ENCODE measurements at regions not wholly inside any gene's neighbourhood (a gene's known extent, or its start where the extent isn't known, plus 50 kb on each side); places are given as distances from the start of the nearest gene placed in this dataset.

DNA sequence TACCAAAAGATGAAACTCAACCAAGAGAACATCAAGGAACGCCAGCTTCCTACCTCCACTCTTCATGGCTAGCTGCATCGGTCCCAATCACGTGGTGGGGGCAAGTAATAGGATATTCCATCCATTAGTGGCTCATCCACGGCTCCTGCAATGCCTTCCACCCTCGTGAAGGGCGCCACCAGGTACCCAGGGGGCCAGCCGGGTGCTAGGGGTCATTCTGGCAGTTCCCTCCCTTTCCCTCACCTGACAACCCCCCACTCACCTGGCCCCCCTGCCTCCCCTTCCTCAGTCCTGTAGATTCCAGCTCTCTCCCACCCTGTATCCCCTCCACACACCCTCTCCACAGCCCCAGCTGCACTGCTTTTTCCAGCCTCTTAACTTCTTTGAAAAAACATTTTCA is 161.9 kb downstream of the URI1 start:
- no peak overlapping the region for H3K4me3 ChIP-seq
- ATAC-seq (ENCODE audit: insufficient number of reproducible peaks, low FRiP score, low read depth) = no peak
- no peaks in the 10 kb centered on the region for H3K9me3 ChIP-seq
- H3K27me3 ChIP-seq (replicated peaks; ENCODE audit: insufficient read depth) = no peaks in the 10 kb centered on the region
- no peak for DNase-seq (ENCODE audit: low spot score)
- H3K4me1 ChIP-seq (ENCODE audit: control insufficient read depth in 1 of 2, low read depth in 2 of 2) = no peaks in the 10 kb centered on the region
- TF ChIP-seq, protein P1, sequence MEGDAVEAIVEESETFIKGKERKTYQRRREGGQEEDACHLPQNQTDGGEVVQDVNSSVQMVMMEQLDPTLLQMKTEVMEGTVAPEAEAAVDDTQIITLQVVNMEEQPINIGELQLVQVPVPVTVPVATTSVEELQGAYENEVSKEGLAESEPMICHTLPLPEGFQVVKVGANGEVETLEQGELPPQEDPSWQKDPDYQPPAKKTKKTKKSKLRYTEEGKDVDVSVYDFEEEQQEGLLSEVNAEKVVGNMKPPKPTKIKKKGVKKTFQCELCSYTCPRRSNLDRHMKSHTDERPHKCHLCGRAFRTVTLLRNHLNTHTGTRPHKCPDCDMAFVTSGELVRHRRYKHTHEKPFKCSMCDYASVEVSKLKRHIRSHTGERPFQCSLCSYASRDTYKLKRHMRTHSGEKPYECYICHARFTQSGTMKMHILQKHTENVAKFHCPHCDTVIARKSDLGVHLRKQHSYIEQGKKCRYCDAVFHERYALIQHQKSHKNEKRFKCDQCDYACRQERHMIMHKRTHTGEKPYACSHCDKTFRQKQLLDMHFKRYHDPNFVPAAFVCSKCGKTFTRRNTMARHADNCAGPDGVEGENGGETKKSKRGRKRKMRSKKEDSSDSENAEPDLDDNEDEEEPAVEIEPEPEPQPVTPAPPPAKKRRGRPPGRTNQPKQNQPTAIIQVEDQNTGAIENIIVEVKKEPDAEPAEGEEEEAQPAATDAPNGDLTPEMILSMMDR (IDR thresholded peaks at IDR 0.05) = no peak
- H3K27ac ChIP-seq = no peak overlapping the region
- H3K36me3 ChIP-seq = no peaks in the 10 kb centered on the region

DNA sequence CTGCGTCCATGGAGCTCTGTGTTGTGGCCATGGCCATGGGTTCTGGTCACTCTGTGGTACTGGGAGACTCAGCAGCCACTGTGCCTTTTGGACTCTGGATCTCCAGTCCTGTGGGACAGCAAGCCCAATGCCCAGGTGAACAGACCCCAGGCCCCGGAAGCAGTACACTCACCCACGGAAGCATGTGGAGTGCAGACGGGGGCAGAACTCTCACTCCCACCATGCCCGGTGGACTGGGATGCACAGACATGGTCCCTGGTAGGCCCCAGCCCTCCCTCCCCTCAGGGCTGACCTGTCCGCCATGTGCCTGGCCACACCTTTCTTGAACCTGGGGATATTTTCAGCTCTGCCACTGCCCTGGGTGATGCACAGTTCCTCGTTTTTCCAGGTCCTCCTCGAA is 163.3 kb downstream of the URI1 start:
- Histone ChIP-seq H3K27me3 (replicated peaks; ENCODE audit: insufficient read depth) (no peaks in the 10 kb centered on the region), H3K27ac (no peak overlapping the region), H3K36me3 (no peaks in the 10 kb centered on the region), H3K9me3 (no peaks in the 10 kb centered on the region), H3K4me1 (ENCODE audit: control insufficient read depth in 1 of 2, low read depth in 2 of 2) (no peaks in the 10 kb centered on the region), H3K4me3 (no peak overlapping the region)
- TF ChIP-seq, protein P1 (IDR thresholded peaks at IDR 0.05) = no peak
- ATAC-seq (ENCODE audit: insufficient number of reproducible peaks, low FRiP score, low read depth) = no peak
- no peak for DNase-seq (ENCODE audit: low spot score)

DNA sequence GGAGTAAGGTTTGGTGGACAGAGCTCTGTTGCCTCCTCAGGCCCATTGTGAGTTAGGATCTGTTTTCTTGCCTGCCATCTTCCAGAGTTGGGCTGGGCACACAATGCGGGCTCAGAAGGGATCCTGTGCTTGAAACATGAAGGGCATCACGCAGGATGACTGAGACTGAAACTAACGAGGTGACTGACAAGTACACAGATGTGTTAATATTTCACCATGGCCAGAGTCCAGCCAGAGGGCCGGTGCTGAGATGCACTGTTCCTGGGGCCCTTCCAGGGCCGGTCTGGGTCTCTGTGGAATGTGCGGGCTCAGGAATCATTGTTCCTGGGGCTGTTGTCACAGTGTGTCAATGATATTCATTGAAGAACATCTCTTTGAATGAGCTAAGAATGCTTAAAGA is 163.7 kb downstream of the URI1 start:
- no peak for ATAC-seq (ENCODE audit: insufficient number of reproducible peaks, low FRiP score, low read depth)
- H3K27ac ChIP-seq = no peak overlapping the region
- DNase-seq (ENCODE audit: low spot score) = no peak
- H3K27me3 ChIP-seq (replicated peaks; ENCODE audit: insufficient read depth) = no peaks in the 10 kb centered on the region
- H3K36me3 ChIP-seq = no peaks in the 10 kb centered on the region
- TF ChIP-seq, protein P1 (IDR thresholded peaks at IDR 0.05) = no peak
- H3K9me3 ChIP-seq = no peaks in the 10 kb centered on the region
- no peaks in the 10 kb centered on the region for H3K4me1 ChIP-seq (ENCODE audit: control insufficient read depth in 1 of 2, low read depth in 2 of 2)
- H3K4me3 ChIP-seq = no peak overlapping the region

DNA sequence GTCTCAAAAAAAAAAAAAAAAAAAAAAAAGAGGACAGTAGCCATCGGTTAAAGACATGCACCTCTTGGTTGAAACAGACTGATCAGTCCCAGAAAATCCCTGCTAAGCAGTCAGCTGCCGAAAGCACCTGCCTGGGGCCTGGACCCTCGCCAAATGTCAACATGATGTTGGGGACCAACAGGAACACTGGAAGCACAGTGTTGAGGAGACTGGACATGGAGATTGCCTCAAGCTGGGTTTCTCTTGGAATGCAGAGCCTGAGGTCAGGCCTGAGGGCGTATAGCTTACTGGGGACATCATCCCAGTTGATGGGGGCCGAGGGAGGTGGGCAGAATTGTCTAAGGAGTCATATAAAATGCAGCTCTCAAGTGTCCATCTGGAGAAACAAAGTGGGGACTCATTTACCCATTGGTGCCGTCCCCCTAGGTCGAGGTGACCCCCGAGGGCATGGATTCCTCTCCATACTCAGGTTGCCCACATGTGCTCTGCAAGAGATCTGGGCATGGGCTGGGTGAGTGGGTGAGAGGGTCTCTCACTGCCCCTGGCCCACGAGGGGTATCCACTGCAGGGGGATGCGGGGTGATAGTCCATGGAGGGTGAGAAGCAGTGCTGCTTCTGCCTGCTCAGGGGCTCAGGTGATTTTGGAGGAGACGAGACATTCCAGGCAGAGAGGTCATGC is 164.5 kb downstream of the URI1 start:
- ATAC-seq (ENCODE audit: insufficient number of reproducible peaks, low FRiP score, low read depth) = no peak
- Histone ChIP-seq H3K4me3 (no peak overlapping the region), H3K4me1 (ENCODE audit: control insufficient read depth in 1 of 2, low read depth in 2 of 2) (no peaks in the 10 kb centered on the region), H3K9me3 (no peaks in the 10 kb centered on the region), H3K36me3 (no peaks in the 10 kb centered on the region), H3K27me3 (replicated peaks; ENCODE audit: insufficient read depth) (no peaks in the 10 kb centered on the region), H3K27ac (no peak overlapping the region)
- TF ChIP-seq, protein P1 (IDR thresholded peaks at IDR 0.05) = no peak
- no peak for DNase-seq (ENCODE audit: low spot score)

DNA sequence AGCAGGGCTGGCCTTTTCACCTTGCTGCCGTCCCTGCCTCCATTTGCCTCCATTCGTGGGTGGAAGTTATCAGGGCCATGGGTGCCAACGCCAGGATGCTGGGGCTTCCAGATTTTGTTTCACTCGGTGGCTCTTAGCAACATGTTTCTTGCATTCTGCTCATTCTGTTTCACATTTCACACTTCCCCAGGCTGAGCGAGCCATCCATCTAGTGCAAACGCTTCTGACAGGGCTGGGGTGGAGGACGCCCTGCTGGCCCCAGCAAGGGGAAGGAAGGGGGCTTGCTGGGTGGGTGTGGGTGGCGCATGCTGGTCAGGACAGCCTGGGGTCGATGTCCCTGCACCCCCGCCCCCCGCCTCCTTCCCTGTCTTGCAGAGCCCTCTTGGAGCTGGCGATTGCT is 165.2 kb downstream of the URI1 start:
- Histone ChIP-seq H3K4me1 (ENCODE audit: control insufficient read depth in 1 of 2, low read depth in 2 of 2) (no peaks in the 10 kb centered on the region), H3K27me3 (replicated peaks; ENCODE audit: insufficient read depth) (no peaks in the 10 kb centered on the region), H3K4me3 (no peak overlapping the region), H3K36me3 (no peaks in the 10 kb centered on the region), H3K9me3 (no peaks in the 10 kb centered on the region), H3K27ac (no peak overlapping the region)
- TF ChIP-seq, protein P1 (IDR thresholded peaks at IDR 0.05) = no peak
- ATAC-seq (ENCODE audit: insufficient number of reproducible peaks, low FRiP score, low read depth) (no peak), DNase-seq (ENCODE audit: low spot score) (no peak)

Measured in thoracic aorta (tissue), 2 donors.